ENCODE measurements at regions not wholly inside any gene's neighbourhood (a gene's known extent, or its start where the extent isn't known, plus 50 kb on each side); places are given as distances from the start of the nearest gene placed in this dataset.

DNA sequence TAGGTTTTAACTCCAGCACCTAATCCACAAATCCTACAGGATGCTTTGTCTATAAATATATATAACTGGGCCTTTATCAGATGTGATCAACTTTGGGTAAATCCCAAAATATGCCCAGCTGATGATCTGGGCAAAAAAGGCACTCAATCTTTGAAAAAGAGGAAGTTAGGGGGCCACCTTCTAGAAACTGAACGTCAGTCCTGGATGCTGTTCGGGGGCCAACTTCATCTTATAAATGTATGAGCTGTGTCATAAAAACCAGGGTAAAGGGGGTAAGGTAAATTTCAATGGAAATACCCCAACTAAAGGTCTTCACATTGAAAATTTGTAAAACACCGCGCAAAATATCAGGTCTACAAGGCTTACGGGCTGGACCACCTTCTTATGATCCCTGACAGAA is 264.4 kb upstream of the UBE2E2 start:
- no peak for TF ChIP-seq EZH2 (IDR thresholded peaks at IDR 0.05)
- no peak for TF ChIP-seq POLR2AphosphoS5 (IDR thresholded peaks at IDR 0.05; ENCODE audit: borderline replicate concordance, low read depth, low read length)

Data from SK-N-MC (cell line).